ENCODE measurements at regions not wholly inside any gene's neighbourhood (a gene's known extent, or its start where the extent isn't known, plus 50 kb on each side); places are given as distances from the start of the nearest gene placed in this dataset.

DNA sequence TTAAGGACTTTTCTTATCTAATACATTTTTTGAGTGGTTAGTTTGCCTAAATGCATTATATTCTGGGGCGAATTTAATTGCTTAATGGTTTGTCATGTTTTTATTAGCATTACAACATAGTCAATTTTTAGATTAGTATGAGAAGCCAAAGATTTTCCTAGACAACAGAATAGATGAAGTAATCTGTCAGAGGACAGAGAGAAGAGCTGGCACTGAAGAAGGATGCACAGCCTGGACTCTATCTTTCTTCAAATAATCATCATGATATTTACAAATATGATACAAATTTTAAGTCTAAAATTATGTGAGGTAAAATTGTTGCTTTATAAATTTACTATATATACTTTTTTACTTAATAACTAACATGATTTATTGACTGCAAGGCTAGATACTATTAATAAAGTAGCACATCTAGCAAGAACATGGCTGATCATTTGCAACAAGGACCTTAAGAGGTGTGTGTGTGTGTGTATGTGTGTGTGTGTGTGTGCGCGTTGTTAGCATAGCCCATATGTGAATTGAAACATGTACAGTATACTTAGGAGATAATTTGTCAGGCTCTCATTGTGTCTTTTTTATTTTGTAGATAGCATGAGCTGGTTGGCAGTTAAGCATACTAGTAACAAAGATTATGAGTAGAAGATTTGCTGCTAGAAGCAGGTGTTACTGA lies 752.2 kb downstream of the DCDC2C start:
- ChIA-PET POLR2A (no interaction called here), CTCF (no interaction called here)
- TF ChIP-seq, protein P1, sequence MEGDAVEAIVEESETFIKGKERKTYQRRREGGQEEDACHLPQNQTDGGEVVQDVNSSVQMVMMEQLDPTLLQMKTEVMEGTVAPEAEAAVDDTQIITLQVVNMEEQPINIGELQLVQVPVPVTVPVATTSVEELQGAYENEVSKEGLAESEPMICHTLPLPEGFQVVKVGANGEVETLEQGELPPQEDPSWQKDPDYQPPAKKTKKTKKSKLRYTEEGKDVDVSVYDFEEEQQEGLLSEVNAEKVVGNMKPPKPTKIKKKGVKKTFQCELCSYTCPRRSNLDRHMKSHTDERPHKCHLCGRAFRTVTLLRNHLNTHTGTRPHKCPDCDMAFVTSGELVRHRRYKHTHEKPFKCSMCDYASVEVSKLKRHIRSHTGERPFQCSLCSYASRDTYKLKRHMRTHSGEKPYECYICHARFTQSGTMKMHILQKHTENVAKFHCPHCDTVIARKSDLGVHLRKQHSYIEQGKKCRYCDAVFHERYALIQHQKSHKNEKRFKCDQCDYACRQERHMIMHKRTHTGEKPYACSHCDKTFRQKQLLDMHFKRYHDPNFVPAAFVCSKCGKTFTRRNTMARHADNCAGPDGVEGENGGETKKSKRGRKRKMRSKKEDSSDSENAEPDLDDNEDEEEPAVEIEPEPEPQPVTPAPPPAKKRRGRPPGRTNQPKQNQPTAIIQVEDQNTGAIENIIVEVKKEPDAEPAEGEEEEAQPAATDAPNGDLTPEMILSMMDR (IDR thresholded peaks at IDR 0.05; ENCODE audit: insufficient read depth, low read length, missing control alignments), result no peak
- no peak for DNase-seq (ENCODE audit: low read depth, low spot score)
- no peak overlapping the region for H3K4me3 ChIP-seq (ENCODE audit: low read depth, low read length)

DNA sequence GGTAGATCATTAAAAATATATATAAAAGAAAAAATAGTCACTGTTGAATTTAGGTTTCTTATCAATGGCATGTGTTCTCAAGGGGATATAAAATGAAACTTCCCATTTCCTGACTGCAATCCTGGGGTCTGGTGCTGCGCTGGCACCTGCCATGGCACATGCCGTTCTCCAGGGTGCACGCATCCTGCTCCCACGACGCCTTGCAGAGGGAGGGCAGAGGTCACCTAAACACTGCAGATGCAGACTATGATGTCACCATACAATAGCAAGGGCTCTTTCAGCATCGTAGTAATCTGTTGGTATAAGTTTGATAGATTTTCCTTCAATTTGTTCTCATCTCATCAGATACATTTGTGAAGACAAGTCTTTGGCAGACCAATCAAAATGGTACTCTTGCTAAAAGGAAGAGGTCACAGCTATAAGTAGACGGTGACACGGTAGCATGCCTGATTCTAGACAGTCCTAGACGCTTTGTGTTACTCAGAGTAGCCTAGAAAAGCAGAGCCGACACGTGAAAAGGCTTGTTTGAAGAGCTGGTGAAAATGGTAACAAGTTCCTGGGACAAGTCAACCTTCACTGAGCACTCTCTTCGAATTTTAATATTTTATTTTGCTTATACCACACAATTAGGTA lies 761.4 kb downstream of the DCDC2C start:
- TF ChIP-seq, protein P1 (IDR thresholded peaks at IDR 0.05; ENCODE audit: insufficient read depth, low read length, missing control alignments), result no peak
- H3K4me3 ChIP-seq (ENCODE audit: low read depth, low read length), result no peak overlapping the region
- ChIA-PET POLR2A (no interaction called here), CTCF (no interaction called here)
- no peak for DNase-seq (ENCODE audit: low read depth, low spot score)

DNA sequence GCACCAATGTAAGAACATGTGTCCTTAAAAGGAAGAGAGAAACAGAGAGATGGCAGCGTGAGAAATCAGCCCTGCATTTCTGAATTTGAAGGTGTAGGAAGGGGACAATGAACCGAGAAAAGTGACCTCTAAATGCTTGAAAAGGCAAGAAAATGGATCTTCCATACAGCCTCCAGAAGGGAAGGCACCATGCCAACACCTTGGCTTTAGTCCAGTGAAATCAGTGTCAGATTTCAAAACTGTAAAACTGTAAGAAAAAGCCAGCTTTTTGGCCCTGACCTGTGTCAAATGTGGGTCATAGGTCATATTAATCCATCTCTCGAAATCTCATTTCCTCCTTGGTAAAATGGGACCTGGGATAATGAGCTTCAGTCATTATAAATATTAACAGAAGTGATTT lies 762.3 kb downstream of the DCDC2C start:
- H3K4me3 ChIP-seq (ENCODE audit: low read depth, low read length), result no peak overlapping the region
- no peak for DNase-seq (ENCODE audit: low read depth, low spot score)
- CTCF ChIA-PET, result no interaction called here
- TF ChIP-seq, protein P1 (IDR thresholded peaks at IDR 0.05; ENCODE audit: insufficient read depth, low read length, missing control alignments), result no peak
- POLR2A ChIA-PET, result no interaction called here

DNA sequence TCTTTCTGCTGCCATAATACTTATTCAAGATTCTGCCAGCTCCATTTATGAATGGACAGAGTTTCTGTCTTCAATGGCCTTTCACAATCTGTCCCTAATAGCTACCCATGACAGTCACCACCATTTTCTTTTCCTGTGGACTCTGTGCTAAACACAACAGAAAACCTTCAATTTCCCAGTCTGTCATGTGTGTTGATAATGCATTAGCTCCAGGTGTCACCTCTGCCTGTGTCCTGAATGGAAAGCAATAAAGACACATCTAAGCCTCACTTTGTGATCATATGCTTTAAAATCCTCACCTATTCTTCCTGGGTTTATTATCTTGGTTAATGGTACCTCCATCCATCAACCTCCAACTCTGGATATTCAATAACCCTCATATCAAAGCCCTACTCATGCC lies 772.2 kb downstream of the DCDC2C start:
- ChIA-PET POLR2A (no interaction called here), CTCF (no interaction called here)
- no peak for DNase-seq (ENCODE audit: low read depth, low spot score)
- H3K4me3 ChIP-seq (ENCODE audit: low read depth, low read length), result no peak overlapping the region
- TF ChIP-seq, protein P1 (IDR thresholded peaks at IDR 0.05; ENCODE audit: insufficient read depth, low read length, missing control alignments), result no peak

DNA sequence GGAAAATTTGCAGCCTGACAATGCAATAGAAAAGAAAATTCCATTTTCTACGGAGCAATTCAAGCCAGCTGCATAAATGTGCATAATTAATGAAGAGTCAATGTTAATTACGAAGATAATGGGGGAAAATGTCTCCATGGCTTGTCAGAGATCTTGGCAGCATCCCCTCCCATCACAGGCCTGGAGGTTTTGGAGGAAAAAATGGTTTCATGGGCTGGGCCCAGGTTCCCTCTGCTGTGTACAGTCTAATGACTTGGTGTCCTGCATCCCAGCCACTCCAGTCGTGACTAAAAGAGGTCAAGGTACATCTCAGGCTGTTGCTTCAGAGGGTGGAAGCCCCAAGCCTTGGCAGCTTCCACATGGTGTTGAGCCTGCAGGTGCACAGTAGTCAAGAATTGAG lies 779.7 kb downstream of the DCDC2C start:
- H3K4me3 ChIP-seq (ENCODE audit: low read depth, low read length), result no peak overlapping the region
- DNase-seq (ENCODE audit: low read depth, low spot score), result no peak
- TF ChIP-seq, protein P1 (IDR thresholded peaks at IDR 0.05; ENCODE audit: insufficient read depth, low read length, missing control alignments), result no peak
- ChIA-PET POLR2A (no interaction called here), CTCF (no interaction called here)

DNA sequence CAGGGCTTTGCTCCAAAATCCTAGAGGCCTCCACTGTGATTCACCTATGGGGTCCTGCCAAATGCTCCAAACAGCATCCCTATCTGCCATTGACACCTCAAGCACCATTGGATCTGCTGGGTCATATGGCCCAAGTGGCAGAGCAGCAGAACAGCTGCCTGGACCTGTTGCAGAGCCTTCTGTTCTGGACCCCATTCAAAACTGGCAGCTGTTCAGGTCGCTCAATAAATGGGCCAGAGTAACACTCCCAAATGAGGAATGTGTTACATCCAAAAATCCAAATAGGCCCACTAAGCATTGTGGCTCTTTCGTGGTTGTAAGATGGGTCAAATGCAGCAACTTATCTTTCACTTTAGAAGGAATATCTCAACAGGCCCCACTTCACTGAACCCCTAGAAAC lies 783.6 kb downstream of the DCDC2C start:
- no peak overlapping the region for H3K4me3 ChIP-seq (ENCODE audit: low read depth, low read length)
- ChIA-PET POLR2A (no interaction called here), CTCF (no interaction called here)
- TF ChIP-seq, protein P1 (IDR thresholded peaks at IDR 0.05; ENCODE audit: insufficient read depth, low read length, missing control alignments), result no peak
- DNase-seq (ENCODE audit: low read depth, low spot score), result no peak

Data from AG04449 (cell line).